ENCODE measurements at regions not wholly inside any gene's neighbourhood (a gene's known extent, or its start where the extent isn't known, plus 50 kb on each side); places are given as distances from the start of the nearest gene placed in this dataset.

DNA sequence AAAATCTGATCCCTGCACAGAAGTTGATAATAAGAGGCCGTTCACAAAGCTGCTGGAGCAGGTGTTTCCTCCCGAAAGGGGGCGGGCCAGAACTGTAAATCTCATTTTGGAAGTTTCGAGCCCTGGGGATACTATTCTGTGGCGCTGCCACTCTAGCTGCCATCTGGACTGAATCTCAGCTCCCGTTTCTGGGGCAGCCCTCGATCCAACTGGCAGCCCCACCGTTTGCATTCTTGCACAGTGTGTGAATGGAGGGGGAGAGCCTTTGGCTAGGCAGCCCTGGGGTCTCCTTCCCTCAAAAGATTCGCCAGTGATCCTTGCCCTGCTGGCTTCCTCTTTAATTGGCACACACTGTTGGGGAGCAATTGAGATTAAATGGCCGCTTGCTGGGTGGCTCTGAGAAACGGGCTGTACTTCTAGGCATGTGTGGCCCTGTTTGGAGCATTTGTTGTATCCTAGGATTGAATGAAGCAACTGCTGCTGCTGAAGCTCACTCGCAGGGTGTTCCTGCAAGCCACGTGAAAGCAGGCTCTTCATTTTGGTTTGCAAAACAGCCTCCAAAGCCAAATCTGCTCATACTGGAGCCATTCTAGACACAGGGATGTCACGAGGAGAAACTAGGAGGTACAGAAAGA, 57.2 kb upstream of the TOPAZ1 start:
- H3K79me2 ChIP-seq (ENCODE audit: control insufficient read depth, insufficient read depth, low read length): no peaks in the 10 kb centered on the region
- no peak overlapping the region for H3K4me2 ChIP-seq (ENCODE audit: control insufficient read depth, extremely low read depth, insufficient read depth, low read depth, low read length)
- H3K9me1 ChIP-seq (ENCODE audit: control insufficient read depth, extremely low read depth, insufficient read depth, low read length): no peaks in the 10 kb centered on the region
- H4K20me1 ChIP-seq (ENCODE audit: control insufficient read depth, extremely low read depth, insufficient read depth, low read length): no peaks in the 10 kb centered on the region
- peaks cover 4% of the 10 kb centered on the region for H3K4me1 ChIP-seq (ENCODE audit: control insufficient read depth, extremely low read depth, insufficient read depth, low read length)
- H3K9ac ChIP-seq (ENCODE audit: control insufficient read depth, extremely low read depth, insufficient read depth, low read length): no peak overlapping the region
- no peak for FAIRE-seq
- H3K4me3 ChIP-seq (ENCODE audit: control insufficient read depth in 2 of 3, extremely low read depth in 1 of 3, insufficient read depth in 2 of 3, low read depth in 1 of 3, low read length in 3 of 3): no peak overlapping the region
- no peak for TF ChIP-seq EZH2 (IDR thresholded peaks at IDR 0.05; ENCODE audit: low read length)
- TF ChIP-seq, protein P1, sequence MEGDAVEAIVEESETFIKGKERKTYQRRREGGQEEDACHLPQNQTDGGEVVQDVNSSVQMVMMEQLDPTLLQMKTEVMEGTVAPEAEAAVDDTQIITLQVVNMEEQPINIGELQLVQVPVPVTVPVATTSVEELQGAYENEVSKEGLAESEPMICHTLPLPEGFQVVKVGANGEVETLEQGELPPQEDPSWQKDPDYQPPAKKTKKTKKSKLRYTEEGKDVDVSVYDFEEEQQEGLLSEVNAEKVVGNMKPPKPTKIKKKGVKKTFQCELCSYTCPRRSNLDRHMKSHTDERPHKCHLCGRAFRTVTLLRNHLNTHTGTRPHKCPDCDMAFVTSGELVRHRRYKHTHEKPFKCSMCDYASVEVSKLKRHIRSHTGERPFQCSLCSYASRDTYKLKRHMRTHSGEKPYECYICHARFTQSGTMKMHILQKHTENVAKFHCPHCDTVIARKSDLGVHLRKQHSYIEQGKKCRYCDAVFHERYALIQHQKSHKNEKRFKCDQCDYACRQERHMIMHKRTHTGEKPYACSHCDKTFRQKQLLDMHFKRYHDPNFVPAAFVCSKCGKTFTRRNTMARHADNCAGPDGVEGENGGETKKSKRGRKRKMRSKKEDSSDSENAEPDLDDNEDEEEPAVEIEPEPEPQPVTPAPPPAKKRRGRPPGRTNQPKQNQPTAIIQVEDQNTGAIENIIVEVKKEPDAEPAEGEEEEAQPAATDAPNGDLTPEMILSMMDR (optimal IDR thresholded peaks at IDR 0.05 in 1 of 3, IDR thresholded peaks at IDR 0.05 in 1 of 3, conservative IDR thresholded peaks at IDR 0.05 in 1 of 3; ENCODE audit: extremely low read depth in 1 of 3, insufficient read depth in 2 of 3, low read length in 3 of 3): peak in 1 of 3 experiments; percentile 9
- no peak overlapping the region for H3K27ac ChIP-seq (ENCODE audit: control insufficient read depth, insufficient read depth, low read length)
- dilution Hi-C loops (cut with MboI; ENCODE audit: extremely low pct_ligation_motif_present, low sequenced_read_pairs): no loop called here
- no peaks in the 10 kb centered on the region for H3K9me3 ChIP-seq (ENCODE audit: control insufficient read depth, low read depth, low read length)
- no peaks in the 10 kb centered on the region for H3K36me3 ChIP-seq (ENCODE audit: control insufficient read depth in 2 of 2, extremely low read depth in 1 of 2, insufficient read depth in 2 of 2, low read length in 2 of 2)
- DNase-seq (ENCODE audit: low read depth, low spot score): no peak
- H2AFZ ChIP-seq (ENCODE audit: control insufficient read depth, low read length): no peak overlapping the region
- H3K27me3 ChIP-seq (ENCODE audit: control insufficient read depth, extremely low read depth, insufficient read depth, low read length): peaks cover 22% of the 10 kb centered on the region

- H3K9me1 ChIP-seq (ENCODE audit: control insufficient read depth, extremely low read depth, insufficient read depth, low read length): no peaks in the 10 kb centered on the region
- FAIRE-seq (no peak), DNase-seq (ENCODE audit: low read depth, low spot score) (no peak)
- no peaks in the 10 kb centered on the region for H3K36me3 ChIP-seq (ENCODE audit: control insufficient read depth in 2 of 2, extremely low read depth in 1 of 2, insufficient read depth in 2 of 2, low read length in 2 of 2)
- no peaks in the 10 kb centered on the region for H3K9me3 ChIP-seq (ENCODE audit: control insufficient read depth, low read depth, low read length)
- H3K79me2 ChIP-seq (ENCODE audit: control insufficient read depth, insufficient read depth, low read length): no peaks in the 10 kb centered on the region
- TF ChIP-seq EZH2 (IDR thresholded peaks at IDR 0.05; ENCODE audit: low read length): no peak
- TF ChIP-seq, protein P1 (optimal IDR thresholded peaks at IDR 0.05 in 1 of 3, IDR thresholded peaks at IDR 0.05 in 1 of 3, conservative IDR thresholded peaks at IDR 0.05 in 1 of 3; ENCODE audit: extremely low read depth in 1 of 3, insufficient read depth in 2 of 3, low read length in 3 of 3): no peak
- no peak overlapping the region for H3K9ac ChIP-seq (ENCODE audit: control insufficient read depth, extremely low read depth, insufficient read depth, low read length)
- H3K4me2 ChIP-seq (ENCODE audit: control insufficient read depth, extremely low read depth, insufficient read depth, low read depth, low read length): no peak overlapping the region
- no peak overlapping the region for H3K27ac ChIP-seq (ENCODE audit: control insufficient read depth, insufficient read depth, low read length)
- no peak overlapping the region for H3K4me3 ChIP-seq (ENCODE audit: control insufficient read depth in 2 of 3, extremely low read depth in 1 of 3, insufficient read depth in 2 of 3, low read depth in 1 of 3, low read length in 3 of 3)
- peaks cover 22% of the 10 kb centered on the region for H3K27me3 ChIP-seq (ENCODE audit: control insufficient read depth, extremely low read depth, insufficient read depth, low read length)
- H3K4me1 ChIP-seq (ENCODE audit: control insufficient read depth, extremely low read depth, insufficient read depth, low read length): no peaks in the 10 kb centered on the region
- H4K20me1 ChIP-seq (ENCODE audit: control insufficient read depth, extremely low read depth, insufficient read depth, low read length): no peaks in the 10 kb centered on the region
- no peak overlapping the region for H2AFZ ChIP-seq (ENCODE audit: control insufficient read depth, low read length)
- dilution Hi-C loops (cut with MboI; ENCODE audit: extremely low pct_ligation_motif_present, low sequenced_read_pairs): no loop called here
Measured at GRCh38 chr3:44185396-44185915, 56.2 kb upstream of the TOPAZ1 start.

Data from keratinocyte (primary cell).